Upper lobe of right lung (tissue), 1 donor: ENCODE measurements at regions not wholly inside any gene's neighbourhood (a gene's known extent, or its start where the extent isn't known, plus 50 kb on each side); places are given as distances from the start of the nearest gene placed in this dataset.

Source experiments
- ATAC-seq: fragments of 200-7000 bp; cut with Tn5 transposase; one replicate; pipeline ENCODE4 v1.9.1; 2020; ENCODE audit warnings: mild to moderate bottlenecking, moderate library complexity
- DNase-seq: peaks from one replicate; pipeline ENCODE4 v3.0.0-alpha.2; 2020
- H3K27ac ChIP-seq: fragments of 200-600 bp; one replicate; pipeline ENCODE4 v1.8.0; 2022
- H3K27me3 ChIP-seq: fragments of 200-600 bp; one replicate; pipeline ENCODE4 v1.8.0; 2022; ENCODE audit warnings: mild to moderate bottlenecking
- H3K36me3 ChIP-seq: fragments of 200-600 bp; one replicate; pipeline ENCODE4 v1.8.0; 2022
- H3K4me1 ChIP-seq: fragments of 200-600 bp; one replicate; pipeline ENCODE4 v1.8.0; 2022
- H3K4me3 ChIP-seq: fragments of 200-600 bp; one replicate; pipeline ENCODE4 v1.8.0; 2022; ENCODE audit warnings: mild to moderate bottlenecking
- H3K9me3 ChIP-seq: fragments of 200-600 bp; one replicate; pipeline ENCODE4 v1.8.0; 2022
- intact Hi-C: fragments of 100-400 bp; cut with DNase I; formaldehyde crosslinking; loops from one replicate; pipeline ENCODE4 v1.11.0; 2022
- TF ChIP-seq, protein P1 (sequence below): fragments of 200-600 bp; IDR thresholded peaks from one replicate; pipeline ENCODE4 v1.8.0; 2022; ENCODE audit warnings: antibody characterized with exemption
- donor health status: DM: no; HTN: yes; CAD: no; lungs with severe emphysema.

DNA sequence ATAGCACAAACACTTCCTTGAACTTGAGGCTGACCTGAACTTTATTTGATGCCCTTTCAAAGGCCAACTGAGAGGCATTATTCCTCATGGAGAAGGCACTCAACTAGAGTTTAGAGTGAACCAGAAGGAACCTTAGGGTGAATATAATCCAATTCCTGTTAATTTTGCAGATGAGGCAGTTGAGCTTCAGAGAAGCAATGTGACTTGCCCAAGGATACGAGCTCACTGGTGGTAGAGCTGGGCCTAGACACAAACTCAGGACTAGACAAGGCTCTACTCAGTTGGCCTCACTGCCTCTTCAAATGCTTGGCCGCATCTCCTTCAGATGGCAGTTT is 172.7 kb upstream of the ADAMTS9 start:
- Histone ChIP-seq H3K36me3 (no peaks in the 10 kb centered on the region), H3K4me3 (no peak overlapping the region), H3K4me1 (no peaks in the 10 kb centered on the region), H3K27ac (no peak overlapping the region), H3K9me3 (no peaks in the 10 kb centered on the region), H3K27me3 (no peaks in the 10 kb centered on the region)
- DNase-seq (no peak), ATAC-seq (no peak)
- TF ChIP-seq, protein P1, sequence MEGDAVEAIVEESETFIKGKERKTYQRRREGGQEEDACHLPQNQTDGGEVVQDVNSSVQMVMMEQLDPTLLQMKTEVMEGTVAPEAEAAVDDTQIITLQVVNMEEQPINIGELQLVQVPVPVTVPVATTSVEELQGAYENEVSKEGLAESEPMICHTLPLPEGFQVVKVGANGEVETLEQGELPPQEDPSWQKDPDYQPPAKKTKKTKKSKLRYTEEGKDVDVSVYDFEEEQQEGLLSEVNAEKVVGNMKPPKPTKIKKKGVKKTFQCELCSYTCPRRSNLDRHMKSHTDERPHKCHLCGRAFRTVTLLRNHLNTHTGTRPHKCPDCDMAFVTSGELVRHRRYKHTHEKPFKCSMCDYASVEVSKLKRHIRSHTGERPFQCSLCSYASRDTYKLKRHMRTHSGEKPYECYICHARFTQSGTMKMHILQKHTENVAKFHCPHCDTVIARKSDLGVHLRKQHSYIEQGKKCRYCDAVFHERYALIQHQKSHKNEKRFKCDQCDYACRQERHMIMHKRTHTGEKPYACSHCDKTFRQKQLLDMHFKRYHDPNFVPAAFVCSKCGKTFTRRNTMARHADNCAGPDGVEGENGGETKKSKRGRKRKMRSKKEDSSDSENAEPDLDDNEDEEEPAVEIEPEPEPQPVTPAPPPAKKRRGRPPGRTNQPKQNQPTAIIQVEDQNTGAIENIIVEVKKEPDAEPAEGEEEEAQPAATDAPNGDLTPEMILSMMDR, result no peak
- intact Hi-C loops, result no loop called here

DNA sequence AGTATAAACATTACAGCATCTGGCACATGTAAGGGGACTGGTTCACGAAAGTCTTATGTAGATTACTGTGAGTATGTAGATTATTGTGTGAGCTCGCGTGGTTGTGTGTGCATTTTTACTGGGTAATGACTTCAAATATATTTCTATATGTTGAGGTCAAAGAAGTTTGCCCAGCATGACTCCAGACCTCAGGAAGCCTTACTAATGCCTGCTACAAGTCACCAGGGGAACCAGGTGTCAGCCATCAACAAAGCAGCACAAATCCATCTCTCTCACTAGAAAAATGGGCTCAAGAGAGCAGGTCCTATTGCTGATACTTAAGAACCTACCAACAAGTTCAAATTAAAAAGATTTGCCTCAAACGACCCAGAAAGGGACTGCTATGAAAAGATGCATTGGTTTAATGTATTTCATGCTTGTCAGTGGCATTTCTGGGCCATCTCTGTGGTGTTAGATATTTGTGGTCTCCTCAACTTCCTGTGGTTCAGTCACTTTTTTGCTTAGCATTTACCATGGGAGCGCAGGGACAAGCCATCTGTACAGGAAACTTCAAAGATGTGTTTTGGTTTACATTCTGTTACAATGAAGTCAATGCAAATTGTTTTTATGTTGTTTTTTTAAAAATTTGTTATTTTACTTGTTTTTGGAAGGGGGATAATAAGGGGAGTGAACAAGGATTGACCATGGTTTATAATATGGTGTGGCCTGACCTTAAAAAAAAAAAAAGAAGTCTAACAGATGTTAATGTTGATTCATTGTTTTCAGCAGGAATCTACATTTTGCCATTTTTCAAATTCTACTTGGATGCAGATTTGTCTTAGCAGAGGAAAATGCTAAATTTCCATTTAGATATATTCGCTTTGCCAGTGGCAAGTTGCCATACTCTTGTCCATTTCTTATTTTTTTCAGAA is 172.1 kb upstream of the ADAMTS9 start:
- Histone ChIP-seq H3K9me3 (no peaks in the 10 kb centered on the region), H3K27ac (no peak overlapping the region), H3K4me1 (no peaks in the 10 kb centered on the region), H3K27me3 (no peaks in the 10 kb centered on the region), H3K36me3 (no peaks in the 10 kb centered on the region), H3K4me3 (no peak overlapping the region)
- no peak for DNase-seq
- TF ChIP-seq, protein P1, result no peak
- no peak for ATAC-seq
- intact Hi-C loops, result no loop called here

DNA sequence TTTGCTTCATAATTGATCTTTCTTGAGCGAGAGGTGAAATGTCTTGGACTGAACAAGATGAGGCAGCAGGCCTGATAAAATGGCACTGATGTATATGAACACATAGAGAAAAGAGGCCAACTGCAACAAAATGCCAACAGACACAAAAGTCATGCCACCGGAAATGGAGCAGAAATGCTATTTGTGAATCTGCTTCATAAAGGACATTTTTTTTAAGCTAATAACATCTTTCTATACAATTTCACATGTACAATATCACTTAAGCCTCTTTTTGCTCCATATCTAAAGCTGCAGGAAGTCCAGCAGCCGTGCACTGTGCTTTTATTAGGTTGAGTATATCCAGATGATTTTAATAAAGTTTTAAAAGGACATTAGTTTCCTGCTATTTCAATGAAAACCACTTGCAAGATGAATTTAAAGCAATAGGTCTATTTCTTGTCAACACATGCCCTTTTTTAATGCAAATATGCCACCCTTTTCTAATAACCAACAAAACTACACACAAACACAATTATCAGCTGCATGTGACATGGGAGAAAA is 169.2 kb upstream of the ADAMTS9 start:
- TF ChIP-seq, protein P1, result no peak
- no peaks in the 10 kb centered on the region for H3K36me3 ChIP-seq
- H3K4me1 ChIP-seq, result no peaks in the 10 kb centered on the region
- no peak overlapping the region for H3K4me3 ChIP-seq
- no peak for ATAC-seq
- DNase-seq, result no peak
- H3K27ac ChIP-seq, result no peak overlapping the region
- intact Hi-C loops, result no loop called here
- no peaks in the 10 kb centered on the region for H3K27me3 ChIP-seq
- no peaks in the 10 kb centered on the region for H3K9me3 ChIP-seq

DNA sequence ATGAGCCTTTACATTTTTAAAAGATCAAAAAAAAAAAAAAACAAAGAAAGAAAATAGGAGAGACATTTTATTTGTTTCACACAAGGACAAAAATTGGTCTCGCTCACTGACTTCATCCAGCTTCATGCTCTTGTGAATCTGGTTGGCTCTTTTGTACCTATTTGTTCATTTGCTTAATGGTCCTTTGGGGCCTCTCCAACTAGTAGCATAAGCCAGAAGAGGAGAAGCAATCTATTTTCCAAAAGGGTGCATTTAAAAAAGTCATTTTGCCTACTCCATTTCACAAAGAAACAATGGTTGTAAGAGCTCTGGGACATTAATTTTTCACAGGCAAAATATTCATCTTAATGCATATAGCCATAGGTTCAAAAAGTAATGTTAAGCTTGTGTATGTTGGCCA is 168.3 kb upstream of the ADAMTS9 start:
- ATAC-seq, result no peak
- no peaks in the 10 kb centered on the region for H3K36me3 ChIP-seq
- H3K4me3 ChIP-seq, result no peak overlapping the region
- TF ChIP-seq, protein P1, result no peak
- H3K27me3 ChIP-seq, result no peaks in the 10 kb centered on the region
- intact Hi-C loops, result no loop called here
- no peak overlapping the region for H3K27ac ChIP-seq
- no peak for DNase-seq
- H3K4me1 ChIP-seq, result no peaks in the 10 kb centered on the region
- H3K9me3 ChIP-seq, result no peaks in the 10 kb centered on the region

DNA sequence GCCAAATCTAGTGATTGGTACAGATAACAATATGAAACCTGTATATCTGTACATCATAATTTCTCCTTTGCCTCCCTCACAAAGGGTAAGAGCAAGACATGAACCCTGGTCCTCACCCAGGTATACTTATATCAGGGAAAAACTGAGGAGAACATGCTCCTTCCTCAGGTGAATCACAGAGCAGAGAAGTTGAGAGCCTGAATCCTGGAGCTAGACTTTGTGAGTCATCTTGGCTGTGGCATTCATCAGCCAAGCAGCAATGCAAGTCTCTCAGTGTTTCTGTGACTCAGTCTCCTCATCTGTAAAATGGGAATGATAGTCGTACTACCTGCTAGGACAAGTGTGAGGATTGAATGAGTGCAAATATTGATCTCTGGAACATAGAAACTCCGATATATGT is 165.7 kb upstream of the ADAMTS9 start:
- intact Hi-C loops, result no loop called here
- ATAC-seq (no peak), DNase-seq (no peak)
- H3K4me1 ChIP-seq, result no peaks in the 10 kb centered on the region
- no peak overlapping the region for H3K27ac ChIP-seq
- TF ChIP-seq, protein P1, result no peak
- no peaks in the 10 kb centered on the region for H3K9me3 ChIP-seq
- H3K4me3 ChIP-seq, result no peak overlapping the region
- H3K27me3 ChIP-seq, result no peaks in the 10 kb centered on the region
- no peaks in the 10 kb centered on the region for H3K36me3 ChIP-seq
